GM23338 (cell line): ENCODE measurements at regions not wholly inside any gene's neighbourhood (a gene's known extent, or its start where the extent isn't known, plus 50 kb on each side); places are given as distances from the start of the nearest gene placed in this dataset.
A peak's percentile ranks its signal among the peaks of the same experiment; 100 is the strongest.
"Not testable (repeated sequence)": the region's sequence is repeated elsewhere in the genome, so short reads cannot be mapped to it uniquely, and the experiment has no call there.

ENCODE experiments used
- ATAC-seq: fragments of 200-7000 bp; cut with Tn5 transposase; 3 replicates; pipeline ENCODE4 v1.9.1; 2020
- DNase-seq: peaks from one replicate; pipeline ENCODE4 v3.0.0-alpha.2; 2015; ENCODE audit warnings: low spot score
- H2AFZ ChIP-seq: fragments of 200-600 bp; sonication (generic); 2 replicates; pipeline ENCODE4 v1.8.0; 2016; ENCODE audit warnings: antibody characterized with exemption, mild to moderate bottlenecking, moderate library complexity
- H3F3A ChIP-seq: fragments of 200-600 bp; sonication (generic); replicated peaks from 2 replicates; pipeline ENCODE4 v1.8.0; 2017; ENCODE audit warnings: antibody characterized with exemption, mixed run types, low read depth
- H3K27ac ChIP-seq: fragments of 200-600 bp; sonication (generic); 2 replicates; pipeline ENCODE4 v1.6.1; 2016; ENCODE audit warnings: low read depth
- H3K27me3 ChIP-seq: fragments of 200-600 bp; sonication (generic); 2 replicates; pipeline ENCODE4 v1.8.0; 2016; ENCODE audit warnings: mild to moderate bottlenecking, mixed run types, moderate library complexity; ENCODE audit not compliant: insufficient read depth
- H3K36me3 ChIP-seq: fragments of 200-600 bp; sonication (generic); 2 replicates; pipeline ENCODE4 v1.8.0; 2016; ENCODE audit warnings: mild to moderate bottlenecking; ENCODE audit not compliant: insufficient read depth
- H3K4me1 ChIP-seq: fragments of 200-600 bp; sonication (generic); 2 replicates; pipeline ENCODE4 v1.8.0; 2016; ENCODE audit warnings: mild to moderate bottlenecking, moderate library complexity; ENCODE audit not compliant: insufficient read depth
- H3K4me2 ChIP-seq: fragments of 200-600 bp; sonication (generic); 2 replicates; pipeline ENCODE4 v1.7.1; 2017; ENCODE audit warnings: mixed run types
- H3K4me3 ChIP-seq: fragments of 200-600 bp; sonication (generic); 2 replicates; pipeline ENCODE4 v1.6.1; 2016; ENCODE audit warnings: mixed run types
- H3K79me2 ChIP-seq: fragments of 200-600 bp; sonication (generic); replicated peaks from 2 replicates; pipeline ENCODE4 v1.8.0; 2017; ENCODE audit warnings: mild to moderate bottlenecking; ENCODE audit not compliant: insufficient read depth
- H3K9me2 ChIP-seq: fragments of 200-600 bp; sonication (generic); 2 replicates; pipeline ENCODE4 v1.8.0; 2017; ENCODE audit not compliant: insufficient read depth
- H4K20me1 ChIP-seq: fragments of 200-600 bp; sonication (generic); replicated peaks from 2 replicates; pipeline ENCODE4 v1.8.0; 2017; ENCODE audit warnings: mild to moderate bottlenecking; ENCODE audit not compliant: insufficient read depth
- H3K27ac Mint-ChIP-seq: 2 replicates; pipeline ENCODE4 v1.8.0; 2020; ENCODE audit warnings: inconsistent platforms, mild to moderate bottlenecking, moderate library complexity, mixed read lengths
- H3K27me3 Mint-ChIP-seq: 3 replicates; pipeline ENCODE4 v1.8.0; 2022; ENCODE audit warnings: low read depth, mild to moderate bottlenecking, moderate library complexity, mixed read lengths, inconsistent platforms; ENCODE audit not compliant: insufficient read depth, poor library complexity
- H3K36me3 Mint-ChIP-seq: 3 replicates; pipeline ENCODE4 v1.8.0; 2021; ENCODE audit warnings: low read depth, mild to moderate bottlenecking, inconsistent platforms, moderate library complexity, mixed read lengths
- H3K4me1 Mint-ChIP-seq: 3 replicates; pipeline ENCODE4 v1.8.0; 2020; ENCODE audit warnings: mild to moderate bottlenecking, inconsistent platforms, mixed read lengths
- H3K4me3 Mint-ChIP-seq: 3 replicates; pipeline ENCODE4 v1.8.0; 2021; ENCODE audit warnings: moderate library complexity, mild to moderate bottlenecking, inconsistent platforms, mixed read lengths
- H3K9me3 Mint-ChIP-seq: 3 replicates; pipeline ENCODE4 v1.8.0; 2020; ENCODE audit warnings: moderate library complexity, mild to moderate bottlenecking, inconsistent platforms, mixed read lengths
- JUNB ChIP-seq: IDR thresholded peaks from one replicate; pipeline ENCODE4 v1.6.1; 2016; ENCODE audit warnings: antibody characterized with exemption; ENCODE audit not compliant: unreplicated experiment
- NANOG ChIP-seq: IDR thresholded peaks from 2 replicates; pipeline ENCODE4 v1.6.1; 2016; ENCODE audit warnings: antibody characterized with exemption, borderline replicate concordance
- STAT1 ChIP-seq: IDR thresholded peaks from one replicate; pipeline ENCODE4 v1.6.1; 2016; ENCODE audit warnings: antibody characterized with exemption; ENCODE audit not compliant: unreplicated experiment
- TF ChIP-seq, protein P1 (sequence below): IDR thresholded peaks from one replicate; pipeline ENCODE4 v1.6.1; 2018; ENCODE audit warnings: antibody characterized with exemption; ENCODE audit not compliant: unreplicated experiment

GRCh38 chr11:90698238-90698637 is 475.4 kb upstream of the CHORDC1 start:
- H4K20me1 ChIP-seq = no peaks in the 10 kb centered on the region
- H3K36me3 ChIP-seq = no peaks in the 10 kb centered on the region
- no peak overlapping the region for H3K4me2 ChIP-seq
- peaks cover 2% of the 10 kb centered on the region for H3K27me3 Mint-ChIP-seq
- peaks cover 10% of the 10 kb centered on the region; the same call in 2 of the 3 replicates for H3K9me3 Mint-ChIP-seq
- peaks cover 9% of the 10 kb centered on the region for H3K4me1 ChIP-seq
- H3F3A ChIP-seq = no peaks in the 10 kb centered on the region
- H3K9me2 ChIP-seq = peaks cover 7% of the 10 kb centered on the region
- no peak overlapping the region for H3K27ac ChIP-seq
- H3K4me3 Mint-ChIP-seq = no peak overlapping the region
- H3K27ac Mint-ChIP-seq = no peak overlapping the region
- H3K79me2 ChIP-seq = no peaks in the 10 kb centered on the region
- H3K36me3 Mint-ChIP-seq = peaks cover 2% of the 10 kb centered on the region; the same call in 1 of the 3 replicates
- no peaks in the 10 kb centered on the region for H3K27me3 ChIP-seq
- ATAC-seq (peak; percentile 93), DNase-seq (peak; percentile 33)
- H3K4me3 ChIP-seq = no peak overlapping the region
- peaks cover 28% of the 10 kb centered on the region for H3K4me1 Mint-ChIP-seq
- TF ChIP-seq NANOG = no peak
- TF ChIP-seq, protein P1, sequence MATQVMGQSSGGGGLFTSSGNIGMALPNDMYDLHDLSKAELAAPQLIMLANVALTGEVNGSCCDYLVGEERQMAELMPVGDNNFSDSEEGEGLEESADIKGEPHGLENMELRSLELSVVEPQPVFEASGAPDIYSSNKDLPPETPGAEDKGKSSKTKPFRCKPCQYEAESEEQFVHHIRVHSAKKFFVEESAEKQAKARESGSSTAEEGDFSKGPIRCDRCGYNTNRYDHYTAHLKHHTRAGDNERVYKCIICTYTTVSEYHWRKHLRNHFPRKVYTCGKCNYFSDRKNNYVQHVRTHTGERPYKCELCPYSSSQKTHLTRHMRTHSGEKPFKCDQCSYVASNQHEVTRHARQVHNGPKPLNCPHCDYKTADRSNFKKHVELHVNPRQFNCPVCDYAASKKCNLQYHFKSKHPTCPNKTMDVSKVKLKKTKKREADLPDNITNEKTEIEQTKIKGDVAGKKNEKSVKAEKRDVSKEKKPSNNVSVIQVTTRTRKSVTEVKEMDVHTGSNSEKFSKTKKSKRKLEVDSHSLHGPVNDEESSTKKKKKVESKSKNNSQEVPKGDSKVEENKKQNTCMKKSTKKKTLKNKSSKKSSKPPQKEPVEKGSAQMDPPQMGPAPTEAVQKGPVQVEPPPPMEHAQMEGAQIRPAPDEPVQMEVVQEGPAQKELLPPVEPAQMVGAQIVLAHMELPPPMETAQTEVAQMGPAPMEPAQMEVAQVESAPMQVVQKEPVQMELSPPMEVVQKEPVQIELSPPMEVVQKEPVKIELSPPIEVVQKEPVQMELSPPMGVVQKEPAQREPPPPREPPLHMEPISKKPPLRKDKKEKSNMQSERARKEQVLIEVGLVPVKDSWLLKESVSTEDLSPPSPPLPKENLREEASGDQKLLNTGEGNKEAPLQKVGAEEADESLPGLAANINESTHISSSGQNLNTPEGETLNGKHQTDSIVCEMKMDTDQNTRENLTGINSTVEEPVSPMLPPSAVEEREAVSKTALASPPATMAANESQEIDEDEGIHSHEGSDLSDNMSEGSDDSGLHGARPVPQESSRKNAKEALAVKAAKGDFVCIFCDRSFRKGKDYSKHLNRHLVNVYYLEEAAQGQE = no peak
- H2AFZ ChIP-seq = no peak overlapping the region

GRCh38 chr11:90675496-90675895 is 452.6 kb upstream of the CHORDC1 start:
- H3K27me3 ChIP-seq, H3K79me2 ChIP-seq, H3K4me1 ChIP-seq, H3K4me3 Mint-ChIP-seq, H2AFZ ChIP-seq, H3K27ac ChIP-seq, H3F3A ChIP-seq, H3K27me3 Mint-ChIP-seq, H3K4me1 Mint-ChIP-seq, ATAC-seq, H3K4me3 ChIP-seq, H3K36me3 ChIP-seq, H4K20me1 ChIP-seq, H3K4me2 ChIP-seq, H3K27ac Mint-ChIP-seq, DNase-seq, H3K9me2 ChIP-seq: not testable (repeated sequence)
- Mint-ChIP-seq H3K36me3 (peaks cover 21% of the 10 kb centered on the region), H3K9me3 (peaks cover 21% of the 10 kb centered on the region)

- Histone ChIP-seq H3K36me3 (no peaks in the 10 kb centered on the region), H3K27ac (no peak overlapping the region), H2AFZ (0 out of 2 replicates have a peak overlapping the region, but pooled peaks have one; percentile 6), H3K4me3 (no peak overlapping the region), H3K4me1 (no peaks in the 10 kb centered on the region), H3K79me2 (no peaks in the 10 kb centered on the region), H3K9me2 (no peaks in the 10 kb centered on the region), H3F3A (no peaks in the 10 kb centered on the region), H3K4me2 (no peak overlapping the region), H3K27me3 (no peaks in the 10 kb centered on the region), H4K20me1 (no peaks in the 10 kb centered on the region)
- no peak for DNase-seq
- H3K27ac Mint-ChIP-seq = no peak overlapping the region
- H3K4me1 Mint-ChIP-seq = no peaks in the 10 kb centered on the region
- H3K27me3 Mint-ChIP-seq = no peaks in the 10 kb centered on the region
- no peak overlapping the region for H3K4me3 Mint-ChIP-seq
- ATAC-seq = no peak
- no peaks in the 10 kb centered on the region for H3K36me3 Mint-ChIP-seq
- H3K9me3 Mint-ChIP-seq = no peaks in the 10 kb centered on the region; the same call in 2 of the 3 replicates
- TF ChIP-seq STAT1 (no peak), JUNB (no peak)
- TF ChIP-seq, protein P1 = no peak
Observed at GRCh38 chr11:90669094-90669493, 446.2 kb upstream of the CHORDC1 start.
